ENCODE measurements at regions not wholly inside any gene's neighbourhood (a gene's known extent, or its start where the extent isn't known, plus 50 kb on each side); places are given as distances from the start of the nearest gene placed in this dataset.

GRCh38 chr13:63481334-63481733 lies 2065.7 kb upstream of the PCDH20 start:
- no peak overlapping the region for H3K4me3 ChIP-seq (ENCODE audit: control insufficient read depth, low read depth, low read length)
- DNase-seq (ENCODE audit: low read depth): peak; percentile 73
- no peak for TF ChIP-seq CTCF (conservative IDR thresholded peaks at IDR 0.05; ENCODE audit: control insufficient read depth, insufficient read depth, low read depth, low read length)

GRCh38 chr13:63472711-63473110 lies 2057.1 kb upstream of the PCDH20 start:
- DNase-seq (ENCODE audit: low read depth): no peak
- H3K4me3 ChIP-seq (ENCODE audit: control insufficient read depth, low read depth, low read length): no peak overlapping the region
- TF ChIP-seq CTCF (conservative IDR thresholded peaks at IDR 0.05; ENCODE audit: control insufficient read depth, insufficient read depth, low read depth, low read length): no peak

GRCh38 chr13:63463782-63464610 lies 2048.3 kb upstream of the PCDH20 start:
- H3K4me3 ChIP-seq (ENCODE audit: control insufficient read depth, low read depth, low read length): no peak overlapping the region
- DNase-seq (ENCODE audit: low read depth): no peak
- TF ChIP-seq CTCF (conservative IDR thresholded peaks at IDR 0.05; ENCODE audit: control insufficient read depth, insufficient read depth, low read depth, low read length): no peak

GRCh38 chr13:63460462-63461090 lies 2044.9 kb upstream of the PCDH20 start:
- TF ChIP-seq CTCF (conservative IDR thresholded peaks at IDR 0.05; ENCODE audit: control insufficient read depth, insufficient read depth, low read depth, low read length): no peak
- no peak overlapping the region for H3K4me3 ChIP-seq (ENCODE audit: control insufficient read depth, low read depth, low read length)

GRCh38 chr13:63457186-63457585 lies 2041.5 kb upstream of the PCDH20 start:
- H3K4me3 ChIP-seq (ENCODE audit: control insufficient read depth, low read depth, low read length): no peak overlapping the region
- no peak for DNase-seq (ENCODE audit: low read depth)
- TF ChIP-seq CTCF (conservative IDR thresholded peaks at IDR 0.05; ENCODE audit: control insufficient read depth, insufficient read depth, low read depth, low read length): no peak

More at GRCh38 chr13:63460462-63461090, 2044.9 kb upstream of the PCDH20 start:
- no peak for DNase-seq (ENCODE audit: low read depth)

GRCh38 chr13:63455938-63456337 lies 2040.3 kb upstream of the PCDH20 start:
- TF ChIP-seq CTCF (conservative IDR thresholded peaks at IDR 0.05; ENCODE audit: control insufficient read depth, insufficient read depth, low read depth, low read length): peak; percentile 11
- DNase-seq (ENCODE audit: low read depth): no peak
- no peak overlapping the region for H3K4me3 ChIP-seq (ENCODE audit: control insufficient read depth, low read depth, low read length)

Measured in fibroblast of mammary gland (primary cell).